ENCODE measurements at regions not wholly inside any gene's neighbourhood (a gene's known extent, or its start where the extent isn't known, plus 50 kb on each side); places are given as distances from the start of the nearest gene placed in this dataset.
"Not testable (repeated sequence)": the region's sequence is repeated elsewhere in the genome, so short reads cannot be mapped to it uniquely, and the experiment has no call there.

DNA sequence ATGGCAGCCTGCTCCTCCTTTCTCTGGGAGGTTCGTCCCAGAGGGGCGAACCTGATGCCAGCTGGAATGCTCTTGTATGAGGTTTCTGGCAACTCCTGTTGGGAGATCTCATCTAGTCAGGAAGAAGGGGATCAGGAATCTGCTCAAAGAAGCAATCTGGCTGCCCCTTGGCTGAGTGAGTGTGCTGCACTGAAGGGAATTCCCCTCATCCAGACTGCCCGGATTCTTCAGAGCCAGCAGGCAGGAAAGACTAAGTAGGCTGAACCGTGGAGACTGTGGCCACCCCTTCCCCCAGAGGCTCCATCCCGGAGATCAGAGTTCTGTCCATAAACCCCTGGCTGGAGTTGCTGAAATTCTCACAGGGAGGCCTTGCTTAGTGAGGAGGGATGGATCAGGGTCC lies 476.0 kb downstream of the CSNK1G3 start:
- no peaks in the 10 kb centered on the region for H3K27me3 ChIP-seq (ENCODE audit: control insufficient read depth, insufficient read depth, low read length)
- H3K9me3 ChIP-seq (ENCODE audit: control insufficient read depth, insufficient read depth, low read length) = no peaks in the 10 kb centered on the region
- no peaks in the 10 kb centered on the region for H3K36me3 ChIP-seq (ENCODE audit: control insufficient read depth, insufficient read depth, low read length)
- no peaks in the 10 kb centered on the region for H3K4me1 ChIP-seq (ENCODE audit: control insufficient read depth, insufficient read depth, low read length)
- no CpG with 5 or more reads among the region's 5 CpGs for WGBS (ENCODE audit: insufficient coverage, insufficient read length)
- no peak overlapping the region for H3K4me3 ChIP-seq (ENCODE audit: low read length)
- DNase-seq (ENCODE audit: low read depth, low spot score) = no peak
- H3K27ac ChIP-seq (ENCODE audit: low read length) = no peak overlapping the region

DNA sequence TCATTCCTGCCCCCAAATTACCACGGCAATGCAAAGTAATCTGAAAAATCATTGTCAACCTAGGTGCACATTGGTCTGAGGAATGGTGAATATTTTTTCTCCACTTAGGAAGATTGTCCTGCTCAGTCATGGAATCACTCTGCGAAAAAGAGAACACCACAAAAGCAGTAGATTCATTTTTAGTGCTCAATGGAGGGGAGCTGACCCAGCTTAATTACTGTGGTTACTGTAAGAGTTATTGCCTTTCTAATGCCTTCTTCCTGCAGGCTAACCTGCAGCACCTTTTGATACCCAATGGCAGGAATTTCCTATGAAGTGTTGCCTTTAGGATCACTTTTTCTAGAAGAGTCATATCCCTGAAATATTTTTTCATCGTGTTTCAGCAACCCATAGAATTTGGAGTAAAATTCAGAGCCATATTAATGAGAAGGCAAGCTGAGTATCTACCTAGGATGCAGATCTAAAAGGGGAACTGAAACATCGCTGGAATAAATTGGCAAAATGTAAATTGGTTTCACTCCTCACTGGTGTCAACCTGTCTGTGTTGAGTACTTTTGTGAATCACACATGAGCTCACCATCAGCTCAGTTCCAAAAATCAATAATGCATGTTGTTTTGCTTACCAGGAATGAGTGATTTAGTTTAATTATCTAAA lies 464.5 kb downstream of the CSNK1G3 start:
- DNase-seq (ENCODE audit: low read depth, low spot score) = no peak
- no peak overlapping the region for H3K4me3 ChIP-seq (ENCODE audit: low read length)
- no peaks in the 10 kb centered on the region for H3K27me3 ChIP-seq (ENCODE audit: control insufficient read depth, insufficient read depth, low read length)
- WGBS (ENCODE audit: insufficient coverage, insufficient read length) = no CpG with 5 or more reads among the region's 4 CpGs
- no peaks in the 10 kb centered on the region for H3K9me3 ChIP-seq (ENCODE audit: control insufficient read depth, insufficient read depth, low read length)
- no peaks in the 10 kb centered on the region for H3K4me1 ChIP-seq (ENCODE audit: control insufficient read depth, insufficient read depth, low read length)
- H3K36me3 ChIP-seq (ENCODE audit: control insufficient read depth, insufficient read depth, low read length) = no peaks in the 10 kb centered on the region
- no peak overlapping the region for H3K27ac ChIP-seq (ENCODE audit: low read length)

DNA sequence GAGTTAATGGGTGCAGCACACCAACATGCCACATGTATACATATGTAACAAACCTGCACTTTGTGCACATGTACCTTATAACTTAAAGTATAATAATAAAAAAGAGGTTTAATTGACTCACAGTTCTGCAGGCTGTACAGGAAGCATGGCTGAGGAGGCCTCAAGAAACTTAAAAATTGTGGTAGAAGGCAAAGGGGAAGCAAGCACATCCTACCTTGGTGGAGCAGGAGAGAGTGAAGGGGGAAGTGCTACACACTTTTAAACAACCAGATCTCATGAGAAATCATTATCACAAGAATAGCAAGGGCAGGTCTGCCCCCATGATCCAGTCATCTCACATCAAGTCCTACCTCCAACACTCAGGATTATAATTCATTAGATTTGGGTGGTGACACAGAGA lies 463.5 kb downstream of the CSNK1G3 start:
- not testable (repeated sequence) for H3K4me1 ChIP-seq (ENCODE audit: control insufficient read depth, insufficient read depth, low read length); H3K36me3 ChIP-seq (ENCODE audit: control insufficient read depth, insufficient read depth, low read length); H3K27me3 ChIP-seq (ENCODE audit: control insufficient read depth, insufficient read depth, low read length); H3K4me3 ChIP-seq (ENCODE audit: low read length); H3K27ac ChIP-seq (ENCODE audit: low read length); H3K9me3 ChIP-seq (ENCODE audit: control insufficient read depth, insufficient read depth, low read length); DNase-seq (ENCODE audit: low read depth, low spot score)

DNA sequence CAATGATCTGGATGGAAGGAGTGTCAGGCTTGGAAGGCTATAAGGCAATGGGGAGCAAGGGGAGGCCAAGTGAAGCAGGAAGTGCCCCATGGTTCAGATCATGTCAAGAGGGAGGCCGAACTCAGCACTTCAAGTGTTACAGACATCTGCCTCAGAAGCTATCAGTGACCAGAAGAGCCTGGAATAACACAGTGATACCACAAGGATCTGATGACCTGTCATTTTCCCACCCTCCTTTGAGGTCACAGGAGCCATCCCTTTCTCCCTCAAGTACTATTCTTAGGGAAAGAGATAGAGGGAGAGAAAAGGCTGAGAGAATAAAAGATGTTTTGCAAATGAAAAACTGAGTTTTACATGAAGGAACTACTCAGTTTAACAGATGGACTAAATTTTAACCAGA lies 454.8 kb downstream of the CSNK1G3 start:
- Histone ChIP-seq H3K4me1 (ENCODE audit: control insufficient read depth, insufficient read depth, low read length) (no peaks in the 10 kb centered on the region), H3K27ac (ENCODE audit: low read length) (no peak overlapping the region), H3K36me3 (ENCODE audit: control insufficient read depth, insufficient read depth, low read length) (no peaks in the 10 kb centered on the region), H3K27me3 (ENCODE audit: control insufficient read depth, insufficient read depth, low read length) (no peaks in the 10 kb centered on the region), H3K9me3 (ENCODE audit: control insufficient read depth, insufficient read depth, low read length) (no peaks in the 10 kb centered on the region; the same call in 1 of the 2 replicates), H3K4me3 (ENCODE audit: low read length) (no peak overlapping the region)
- no peak for DNase-seq (ENCODE audit: low read depth, low spot score)
- WGBS (ENCODE audit: insufficient coverage, insufficient read length) = no CpG with 5 or more reads among the region's 1 CpG

DNA sequence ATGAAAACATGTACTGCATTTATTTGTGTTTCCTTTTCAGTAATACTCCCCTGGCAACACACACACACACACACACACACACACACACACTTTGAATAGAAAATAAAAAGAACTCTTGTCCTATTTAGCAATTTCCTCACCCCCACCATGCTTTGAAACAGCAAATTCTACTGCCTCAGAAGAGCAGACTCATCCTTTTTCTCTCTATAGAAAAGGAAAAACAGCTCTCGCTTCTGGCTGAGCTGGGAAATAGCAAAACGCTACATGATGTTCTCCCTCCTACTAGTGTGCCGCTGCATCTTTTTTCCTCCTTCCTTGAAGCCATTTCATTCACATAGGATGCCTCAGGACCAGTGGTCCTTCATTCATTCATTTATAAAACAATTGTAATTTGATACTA lies 453.6 kb downstream of the CSNK1G3 start:
- Histone ChIP-seq H3K27ac (ENCODE audit: low read length) (no peak overlapping the region), H3K4me3 (ENCODE audit: low read length) (no peak overlapping the region), H3K36me3 (ENCODE audit: control insufficient read depth, insufficient read depth, low read length) (no peaks in the 10 kb centered on the region), H3K4me1 (ENCODE audit: control insufficient read depth, insufficient read depth, low read length) (no peaks in the 10 kb centered on the region), H3K27me3 (ENCODE audit: control insufficient read depth, insufficient read depth, low read length) (no peaks in the 10 kb centered on the region), H3K9me3 (ENCODE audit: control insufficient read depth, insufficient read depth, low read length) (no peaks in the 10 kb centered on the region)
- no CpG with 5 or more reads among the region's 3 CpGs for WGBS (ENCODE audit: insufficient coverage, insufficient read length)
- no peak for DNase-seq (ENCODE audit: low read depth, low spot score)

DNA sequence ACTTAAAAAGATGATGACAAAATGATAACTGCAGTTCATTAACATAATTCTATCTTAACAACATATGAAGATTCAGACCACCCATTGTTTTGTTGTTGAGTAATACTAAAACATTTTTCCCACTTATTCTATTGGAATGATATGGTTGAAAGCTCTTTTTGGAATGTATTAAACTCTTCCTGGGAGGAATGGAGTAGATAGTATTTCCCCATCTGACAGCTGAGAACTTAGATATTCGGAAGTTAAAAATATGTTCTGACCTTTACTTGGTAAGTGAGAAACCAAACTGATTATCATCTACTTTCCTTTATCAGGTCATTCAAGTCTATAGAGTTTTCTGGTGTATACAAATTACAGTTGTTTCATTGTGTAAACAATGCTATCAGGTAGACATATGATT lies 452.9 kb downstream of the CSNK1G3 start:
- Histone ChIP-seq H3K9me3 (ENCODE audit: control insufficient read depth, insufficient read depth, low read length) (no peaks in the 10 kb centered on the region), H3K27me3 (ENCODE audit: control insufficient read depth, insufficient read depth, low read length) (no peaks in the 10 kb centered on the region), H3K36me3 (ENCODE audit: control insufficient read depth, insufficient read depth, low read length) (no peaks in the 10 kb centered on the region), H3K27ac (ENCODE audit: low read length) (no peak overlapping the region), H3K4me3 (ENCODE audit: low read length) (no peak overlapping the region), H3K4me1 (ENCODE audit: control insufficient read depth, insufficient read depth, low read length) (no peaks in the 10 kb centered on the region)
- DNase-seq (ENCODE audit: low read depth, low spot score) = no peak
- WGBS (ENCODE audit: insufficient coverage, insufficient read length) = no CpG with 5 or more reads among the region's 1 CpG

DNA sequence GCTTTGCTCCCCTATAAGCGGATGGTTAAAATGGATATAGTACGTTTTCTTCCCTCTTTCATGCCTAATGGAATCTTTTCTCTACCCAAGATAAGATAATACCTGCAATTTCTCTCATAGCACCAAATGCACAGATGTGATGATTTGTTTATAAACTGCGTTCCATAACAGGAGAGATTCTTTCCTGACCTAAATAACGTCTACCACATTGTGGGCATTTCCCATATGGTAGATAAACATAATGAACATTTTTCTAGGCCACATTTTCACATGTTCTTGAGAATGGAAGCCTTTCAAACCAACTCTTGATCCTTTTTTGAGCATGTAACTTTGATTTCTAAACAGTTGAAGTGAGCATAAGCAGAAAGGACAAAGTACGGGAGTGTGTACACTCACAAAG lies 448.5 kb downstream of the CSNK1G3 start:
- Histone ChIP-seq H3K36me3 (ENCODE audit: control insufficient read depth, insufficient read depth, low read length) (no peaks in the 10 kb centered on the region), H3K4me1 (ENCODE audit: control insufficient read depth, insufficient read depth, low read length) (no peaks in the 10 kb centered on the region), H3K27ac (ENCODE audit: low read length) (no peak overlapping the region), H3K4me3 (ENCODE audit: low read length) (no peak overlapping the region), H3K27me3 (ENCODE audit: control insufficient read depth, insufficient read depth, low read length) (no peaks in the 10 kb centered on the region), H3K9me3 (ENCODE audit: control insufficient read depth, insufficient read depth, low read length) (no peaks in the 10 kb centered on the region)
- no CpG with 5 or more reads among the region's 5 CpGs for WGBS (ENCODE audit: insufficient coverage, insufficient read length)
- DNase-seq (ENCODE audit: low read depth, low spot score) = no peak

DNA sequence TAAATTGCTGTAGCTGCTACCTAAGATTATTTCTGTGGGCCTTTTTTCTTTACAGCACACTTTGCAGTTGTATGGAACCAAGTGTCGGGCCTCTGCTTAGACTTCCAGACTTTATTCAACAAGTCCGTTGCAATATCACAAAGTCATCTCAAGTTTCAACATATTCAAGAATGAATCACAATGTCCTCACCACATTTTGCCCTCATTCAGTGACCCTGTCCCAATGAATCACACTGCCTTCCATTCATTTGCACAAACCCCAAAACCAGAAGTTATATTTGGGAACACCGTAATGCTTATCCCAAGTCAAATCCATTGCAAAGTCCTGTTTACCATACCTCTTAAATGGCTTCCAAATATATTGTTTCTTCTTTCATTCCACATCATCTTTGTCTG lies 439.6 kb downstream of the CSNK1G3 start:
- Histone ChIP-seq H3K4me1 (ENCODE audit: control insufficient read depth, insufficient read depth, low read length) (no peaks in the 10 kb centered on the region), H3K27me3 (ENCODE audit: control insufficient read depth, insufficient read depth, low read length) (no peaks in the 10 kb centered on the region), H3K27ac (ENCODE audit: low read length) (no peak overlapping the region), H3K9me3 (ENCODE audit: control insufficient read depth, insufficient read depth, low read length) (no peaks in the 10 kb centered on the region), H3K36me3 (ENCODE audit: control insufficient read depth, insufficient read depth, low read length) (no peaks in the 10 kb centered on the region), H3K4me3 (ENCODE audit: low read length) (no peak overlapping the region)
- WGBS (ENCODE audit: insufficient coverage, insufficient read length) = no CpG with 5 or more reads among the region's 3 CpGs
- DNase-seq (ENCODE audit: low read depth, low spot score) = no peak

DNA sequence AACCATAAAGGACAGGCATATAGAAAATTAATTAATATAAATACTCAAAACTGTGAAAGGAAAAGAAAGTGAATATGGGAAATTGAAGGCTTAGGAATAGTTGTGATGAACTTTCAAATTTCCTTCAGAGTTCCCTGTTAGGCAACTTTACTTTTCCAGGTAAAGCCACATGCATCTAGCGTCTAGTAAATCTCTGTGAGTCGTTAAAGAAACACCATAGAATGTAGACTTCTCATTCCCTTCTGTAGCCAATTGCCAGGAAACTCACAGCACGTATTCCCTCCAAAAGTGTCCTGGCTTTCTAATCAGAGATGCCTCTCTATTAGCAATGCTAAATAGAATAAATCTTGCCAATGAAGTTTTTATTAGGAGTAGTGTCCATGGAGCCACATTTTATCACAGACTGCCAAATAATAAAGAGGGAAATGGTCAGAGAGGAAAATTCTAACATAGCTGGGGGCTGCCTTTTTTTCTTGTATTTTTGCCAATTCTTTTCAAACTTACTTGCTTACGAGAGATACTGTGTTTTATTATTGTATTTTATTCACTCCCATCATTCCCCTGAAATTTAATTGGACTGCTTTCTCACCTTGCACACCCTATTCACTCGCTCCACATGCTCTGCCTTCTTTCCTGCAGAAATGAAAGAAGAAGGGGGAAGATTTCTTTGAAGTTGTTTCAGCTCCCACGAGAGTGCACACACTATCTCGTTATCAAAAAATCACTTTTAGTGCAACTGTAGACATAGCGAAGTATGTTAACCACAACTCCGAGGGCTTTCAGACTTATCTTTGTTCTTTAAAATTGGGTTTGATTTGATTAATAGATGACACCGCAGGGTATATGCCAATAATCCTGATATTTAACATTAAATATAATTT lies 439.0 kb downstream of the CSNK1G3 start:
- Histone ChIP-seq H3K4me3 (ENCODE audit: low read length) (no peak overlapping the region), H3K9me3 (ENCODE audit: control insufficient read depth, insufficient read depth, low read length) (no peaks in the 10 kb centered on the region), H3K4me1 (ENCODE audit: control insufficient read depth, insufficient read depth, low read length) (no peaks in the 10 kb centered on the region), H3K27me3 (ENCODE audit: control insufficient read depth, insufficient read depth, low read length) (no peaks in the 10 kb centered on the region), H3K36me3 (ENCODE audit: control insufficient read depth, insufficient read depth, low read length) (no peaks in the 10 kb centered on the region), H3K27ac (ENCODE audit: low read length) (no peak overlapping the region)
- WGBS (ENCODE audit: insufficient coverage, insufficient read length) = no CpG with 5 or more reads among the region's 10 CpGs
- no peak for DNase-seq (ENCODE audit: low read depth, low spot score)

DNA sequence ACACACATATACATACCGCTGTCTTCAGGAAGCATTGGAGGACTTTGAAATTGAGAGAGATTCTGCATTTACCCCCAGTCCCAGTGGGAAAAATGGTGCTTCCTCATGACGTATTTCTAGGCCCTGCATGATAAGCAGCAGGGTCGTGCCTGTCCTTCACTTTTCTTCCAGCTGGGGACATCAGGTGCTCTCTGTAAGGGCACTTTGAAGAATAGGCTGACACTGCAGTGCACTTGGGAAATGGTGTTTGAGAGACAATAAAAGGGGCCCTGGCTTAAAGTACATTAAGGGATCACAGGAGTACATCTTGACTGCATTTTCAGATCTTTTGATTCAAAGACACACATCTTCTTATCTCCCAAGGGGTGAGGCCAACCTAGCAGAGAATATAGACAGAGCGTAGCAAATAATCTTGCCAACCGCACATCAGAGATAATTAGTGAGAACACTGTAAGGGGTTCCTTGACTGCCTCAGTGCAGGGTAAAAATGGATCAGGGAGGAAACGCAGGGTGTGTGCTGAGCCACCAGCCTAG lies 437.9 kb downstream of the CSNK1G3 start:
- no peaks in the 10 kb centered on the region for H3K36me3 ChIP-seq (ENCODE audit: control insufficient read depth, insufficient read depth, low read length)
- no peak for DNase-seq (ENCODE audit: low read depth, low spot score)
- no peaks in the 10 kb centered on the region for H3K27me3 ChIP-seq (ENCODE audit: control insufficient read depth, insufficient read depth, low read length)
- H3K27ac ChIP-seq (ENCODE audit: low read length) = no peak overlapping the region
- no peak overlapping the region for H3K4me3 ChIP-seq (ENCODE audit: low read length)
- WGBS (ENCODE audit: insufficient coverage, insufficient read length) = no CpG with 5 or more reads among the region's 6 CpGs
- no peaks in the 10 kb centered on the region for H3K9me3 ChIP-seq (ENCODE audit: control insufficient read depth, insufficient read depth, low read length)
- H3K4me1 ChIP-seq (ENCODE audit: control insufficient read depth, insufficient read depth, low read length) = no peaks in the 10 kb centered on the region

Data from iPS DF 6.9 (cell line).